ENCODE measurements at regions not wholly inside any gene's neighbourhood (a gene's known extent, or its start where the extent isn't known, plus 50 kb on each side); places are given as distances from the start of the nearest gene placed in this dataset.

GRCh38 chr20:57038608-57039440, 227.6 kb downstream of the BMP7 start:
- H3K9me3 ChIP-seq (ENCODE audit: control insufficient read depth in 2 of 2, low read length in 2 of 2), result peaks cover 0 to 5% of the 10 kb centered on the region in 2 donors
- H3K36me3 ChIP-seq (ENCODE audit: control insufficient read depth in 2 of 2, insufficient read depth in 2 of 2, low read length in 2 of 2), result no peaks in the 10 kb centered on the region
- H3K4me1 ChIP-seq (ENCODE audit: control insufficient read depth, insufficient read depth, low read length), result peaks cover 14% of the 10 kb centered on the region
- peaks cover 3 to 4% of the 10 kb centered on the region in 2 donors for H3K27me3 ChIP-seq (ENCODE audit: control insufficient read depth in 1 of 2, insufficient read depth in 2 of 2, low read length in 2 of 2)
- H3K27ac ChIP-seq (ENCODE audit: low read length), result no peak overlapping the region
- H3K9ac ChIP-seq (ENCODE audit: low read length in 2 of 2), result no peak overlapping the region
- no peak overlapping the region for H3K4me3 ChIP-seq (ENCODE audit: low read length in 2 of 2)

DNA sequence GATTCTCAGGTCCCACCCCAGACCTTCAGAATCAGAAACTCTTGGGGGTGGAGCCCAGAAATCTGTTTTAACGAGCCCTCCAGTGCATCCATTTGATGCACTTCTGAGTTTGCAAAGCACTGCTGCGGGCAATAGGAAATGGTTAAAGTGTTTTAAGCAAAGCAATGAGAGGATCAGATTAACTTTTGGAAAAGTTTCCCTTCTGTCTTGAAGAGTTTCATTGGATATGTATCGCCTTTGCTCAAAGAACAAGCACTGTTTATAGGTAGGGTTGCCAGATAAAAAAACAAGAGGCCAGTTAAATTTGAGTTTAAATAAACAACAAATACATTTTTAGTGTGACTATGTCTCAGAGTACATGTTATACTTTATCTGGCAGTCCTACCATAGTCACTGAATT, 226.0 kb downstream of the BMP7 start:
- H3K9me3 ChIP-seq (ENCODE audit: control insufficient read depth in 2 of 2, low read length in 2 of 2), result no peaks in the 10 kb centered on the region
- H3K4me1 ChIP-seq (ENCODE audit: control insufficient read depth, insufficient read depth, low read length), result peaks cover 14% of the 10 kb centered on the region
- H3K9ac ChIP-seq (ENCODE audit: low read length in 2 of 2), result no peak overlapping the region
- H3K4me3 ChIP-seq (ENCODE audit: low read length in 2 of 2), result no peak overlapping the region
- H3K27ac ChIP-seq (ENCODE audit: low read length), result no peak overlapping the region
- no peaks in the 10 kb centered on the region for H3K36me3 ChIP-seq (ENCODE audit: control insufficient read depth in 2 of 2, insufficient read depth in 2 of 2, low read length in 2 of 2)
- H3K27me3 ChIP-seq (ENCODE audit: control insufficient read depth in 1 of 2, insufficient read depth in 2 of 2, low read length in 2 of 2), result peaks cover 0 to 5% of the 10 kb centered on the region in 2 donors

DNA sequence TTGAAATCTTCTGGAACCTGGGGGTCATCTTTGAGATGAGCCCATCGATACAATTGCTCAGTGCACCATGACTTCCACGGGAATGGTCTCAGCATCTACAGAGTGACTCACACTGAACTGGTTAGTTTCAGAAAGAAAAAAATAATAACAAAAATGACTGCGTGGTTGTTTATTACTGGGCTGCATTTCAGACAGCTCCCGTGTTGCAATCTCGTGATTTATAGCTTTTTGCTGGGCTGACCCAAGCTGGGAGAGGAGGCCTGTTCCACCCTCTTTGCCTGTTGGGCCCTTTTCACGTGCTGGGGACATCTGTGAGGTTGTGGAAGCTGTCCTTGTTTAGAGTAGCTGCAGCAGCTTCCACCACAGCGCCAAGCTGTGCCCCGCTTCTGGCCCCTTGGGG, 225.5 kb downstream of the BMP7 start:
- H3K27me3 ChIP-seq (ENCODE audit: control insufficient read depth in 1 of 2, insufficient read depth in 2 of 2, low read length in 2 of 2), result peaks cover 0 to 5% of the 10 kb centered on the region in 2 donors
- no peaks in the 10 kb centered on the region for H3K36me3 ChIP-seq (ENCODE audit: control insufficient read depth in 2 of 2, insufficient read depth in 2 of 2, low read length in 2 of 2)
- no peak overlapping the region for H3K9ac ChIP-seq (ENCODE audit: low read length in 2 of 2)
- H3K27ac ChIP-seq (ENCODE audit: low read length), result no peak overlapping the region
- peaks cover 14% of the 10 kb centered on the region for H3K4me1 ChIP-seq (ENCODE audit: control insufficient read depth, insufficient read depth, low read length)
- no peaks in the 10 kb centered on the region for H3K9me3 ChIP-seq (ENCODE audit: control insufficient read depth in 2 of 2, low read length in 2 of 2)
- H3K4me3 ChIP-seq (ENCODE audit: low read length in 2 of 2), result no peak overlapping the region

- Histone ChIP-seq H3K27ac (ENCODE audit: low read length) (no peak overlapping the region), H3K9me3 (ENCODE audit: control insufficient read depth in 2 of 2, low read length in 2 of 2) (no peaks in the 10 kb centered on the region), H3K36me3 (ENCODE audit: control insufficient read depth in 2 of 2, insufficient read depth in 2 of 2, low read length in 2 of 2) (no peaks in the 10 kb centered on the region), H3K9ac (ENCODE audit: low read length in 2 of 2) (no peak overlapping the region), H3K4me3 (ENCODE audit: low read length in 2 of 2) (no peak overlapping the region), H3K4me1 (ENCODE audit: control insufficient read depth, insufficient read depth, low read length) (peaks cover 14% of the 10 kb centered on the region), H3K27me3 (ENCODE audit: control insufficient read depth in 1 of 2, insufficient read depth in 2 of 2, low read length in 2 of 2) (peaks cover 0 to 5% of the 10 kb centered on the region in 2 donors)
Measured at GRCh38 chr20:57043091-57043490, 223.3 kb downstream of the BMP7 start.

DNA sequence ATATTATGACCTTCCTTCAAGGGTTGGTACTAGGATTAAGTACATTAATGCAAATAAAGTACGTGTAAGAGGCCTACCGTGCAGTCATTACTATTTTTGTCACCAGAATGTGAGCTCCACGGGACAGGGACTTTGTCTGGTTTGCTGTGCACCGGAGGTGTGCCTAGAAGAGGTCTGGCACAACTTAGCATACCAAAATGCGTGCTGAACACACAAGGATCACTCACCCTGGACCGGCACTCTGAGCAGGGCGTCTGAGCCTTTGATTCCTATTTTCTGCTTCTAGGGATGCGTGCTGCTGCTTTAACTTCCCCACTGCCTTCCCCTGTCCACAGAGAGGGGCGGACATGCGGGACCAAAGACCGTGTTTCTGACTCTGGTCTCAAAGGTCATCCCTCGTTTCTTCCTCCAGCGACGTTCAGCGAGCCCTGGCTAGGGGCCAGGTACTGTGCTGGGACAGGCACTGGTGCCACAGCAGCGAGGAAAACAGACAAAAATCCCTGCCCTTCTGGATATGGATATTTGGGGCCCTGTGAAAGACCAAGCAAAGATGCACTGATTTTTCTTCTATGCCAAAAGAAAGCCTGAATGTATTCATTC, 222.7 kb downstream of the BMP7 start:
- Histone ChIP-seq H3K27ac (ENCODE audit: low read length) (no peak overlapping the region), H3K36me3 (ENCODE audit: control insufficient read depth in 2 of 2, insufficient read depth in 2 of 2, low read length in 2 of 2) (no peaks in the 10 kb centered on the region), H3K4me1 (ENCODE audit: control insufficient read depth, insufficient read depth, low read length) (peaks cover 14% of the 10 kb centered on the region), H3K9ac (ENCODE audit: low read length in 2 of 2) (no peak overlapping the region), H3K4me3 (ENCODE audit: low read length in 2 of 2) (no peak overlapping the region), H3K9me3 (ENCODE audit: control insufficient read depth in 2 of 2, low read length in 2 of 2) (no peaks in the 10 kb centered on the region), H3K27me3 (ENCODE audit: control insufficient read depth in 1 of 2, insufficient read depth in 2 of 2, low read length in 2 of 2) (peaks cover 0 to 5% of the 10 kb centered on the region in 2 donors)

- Histone ChIP-seq H3K9me3 (ENCODE audit: control insufficient read depth in 2 of 2, low read length in 2 of 2) (no peaks in the 10 kb centered on the region), H3K27ac (ENCODE audit: low read length) (no peak overlapping the region), H3K27me3 (ENCODE audit: control insufficient read depth in 1 of 2, insufficient read depth in 2 of 2, low read length in 2 of 2) (peaks cover 0 to 5% of the 10 kb centered on the region in 2 donors), H3K4me1 (ENCODE audit: control insufficient read depth, insufficient read depth, low read length) (no peaks in the 10 kb centered on the region), H3K9ac (ENCODE audit: low read length in 2 of 2) (no peak overlapping the region), H3K36me3 (ENCODE audit: control insufficient read depth in 2 of 2, insufficient read depth in 2 of 2, low read length in 2 of 2) (no peaks in the 10 kb centered on the region), H3K4me3 (ENCODE audit: low read length in 2 of 2) (no peak overlapping the region)
Measured at GRCh38 chr20:57047281-57048026, 219.0 kb downstream of the BMP7 start.

GRCh38 chr20:57048027-57048869, 218.2 kb downstream of the BMP7 start:
- H3K4me3 ChIP-seq (ENCODE audit: low read length in 2 of 2), result no peak overlapping the region
- no peak overlapping the region for H3K27ac ChIP-seq (ENCODE audit: low read length)
- peaks cover 0 to 5% of the 10 kb centered on the region in 2 donors for H3K27me3 ChIP-seq (ENCODE audit: control insufficient read depth in 1 of 2, insufficient read depth in 2 of 2, low read length in 2 of 2)
- H3K4me1 ChIP-seq (ENCODE audit: control insufficient read depth, insufficient read depth, low read length), result no peaks in the 10 kb centered on the region
- H3K36me3 ChIP-seq (ENCODE audit: control insufficient read depth in 2 of 2, insufficient read depth in 2 of 2, low read length in 2 of 2), result no peaks in the 10 kb centered on the region
- H3K9ac ChIP-seq (ENCODE audit: low read length in 2 of 2), result no peak overlapping the region
- H3K9me3 ChIP-seq (ENCODE audit: control insufficient read depth in 2 of 2, low read length in 2 of 2), result peaks cover 0 to 3% of the 10 kb centered on the region in 2 donors

- H3K27ac ChIP-seq (ENCODE audit: low read length), result no peak overlapping the region
- no peaks in the 10 kb centered on the region for H3K36me3 ChIP-seq (ENCODE audit: control insufficient read depth in 2 of 2, insufficient read depth in 2 of 2, low read length in 2 of 2)
- H3K4me3 ChIP-seq (ENCODE audit: low read length in 2 of 2), result no peak overlapping the region
- H3K9me3 ChIP-seq (ENCODE audit: control insufficient read depth in 2 of 2, low read length in 2 of 2), result peaks cover 0 to 3% of the 10 kb centered on the region in 2 donors
- H3K9ac ChIP-seq (ENCODE audit: low read length in 2 of 2), result no peak overlapping the region
- peaks cover 0 to 7% of the 10 kb centered on the region in 2 donors for H3K27me3 ChIP-seq (ENCODE audit: control insufficient read depth in 1 of 2, insufficient read depth in 2 of 2, low read length in 2 of 2)
- H3K4me1 ChIP-seq (ENCODE audit: control insufficient read depth, insufficient read depth, low read length), result no peaks in the 10 kb centered on the region
Measured at GRCh38 chr20:57049296-57049695, 217.1 kb downstream of the BMP7 start.

DNA sequence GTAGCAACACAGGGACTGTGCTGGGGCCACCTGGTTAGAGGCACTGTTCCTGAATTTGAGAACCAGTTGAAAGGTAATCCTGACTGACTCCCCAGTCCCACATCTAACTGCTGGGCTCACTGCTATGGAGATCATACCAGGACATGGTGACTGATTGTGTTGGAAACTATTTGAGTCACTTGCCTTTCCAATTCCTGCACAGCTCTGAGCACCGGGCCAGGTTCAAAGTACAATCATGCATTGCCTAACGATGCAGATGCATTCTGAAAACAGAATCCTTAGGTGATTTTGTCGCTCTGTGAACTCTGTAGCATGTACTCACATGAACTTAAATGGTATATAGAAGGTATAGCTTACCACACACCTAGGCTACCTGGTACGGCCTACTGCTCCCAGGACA, 215.3 kb downstream of the BMP7 start:
- Histone ChIP-seq H3K27ac (ENCODE audit: low read length) (no peak overlapping the region), H3K36me3 (ENCODE audit: control insufficient read depth in 2 of 2, insufficient read depth in 2 of 2, low read length in 2 of 2) (no peaks in the 10 kb centered on the region), H3K4me3 (ENCODE audit: low read length in 2 of 2) (no peak overlapping the region), H3K9me3 (ENCODE audit: control insufficient read depth in 2 of 2, low read length in 2 of 2) (peaks cover 0 to 3% of the 10 kb centered on the region in 2 donors), H3K4me1 (ENCODE audit: control insufficient read depth, insufficient read depth, low read length) (no peaks in the 10 kb centered on the region), H3K27me3 (ENCODE audit: control insufficient read depth in 1 of 2, insufficient read depth in 2 of 2, low read length in 2 of 2) (peaks cover 0 to 2% of the 10 kb centered on the region in 2 donors), H3K9ac (ENCODE audit: low read length in 2 of 2) (no peak overlapping the region)

DNA sequence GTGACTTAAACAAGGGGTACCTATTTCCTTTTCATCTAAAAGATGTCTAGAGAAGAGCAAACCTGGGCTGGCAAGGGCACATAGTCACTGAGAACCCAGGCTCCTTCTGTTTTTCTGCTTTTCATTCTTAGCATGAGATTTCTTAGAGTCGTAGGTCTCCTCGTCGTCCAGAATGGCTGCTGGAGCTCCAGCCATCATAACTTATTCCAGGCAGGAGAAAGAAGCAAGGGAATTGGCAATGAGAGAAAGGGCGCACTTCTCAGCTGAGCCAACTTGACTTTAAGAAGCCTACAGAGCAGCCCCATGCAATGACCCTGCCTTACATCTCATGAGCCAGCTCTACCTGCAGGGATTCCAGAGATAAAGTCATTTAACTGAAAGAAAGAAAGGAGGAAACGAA, 213.4 kb downstream of the BMP7 start:
- Histone ChIP-seq H3K4me3 (ENCODE audit: low read length in 2 of 2) (no peak overlapping the region), H3K27ac (ENCODE audit: low read length) (no peak overlapping the region), H3K9me3 (ENCODE audit: control insufficient read depth in 2 of 2, low read length in 2 of 2) (peaks cover 0 to 3% of the 10 kb centered on the region in 2 donors), H3K36me3 (ENCODE audit: control insufficient read depth in 2 of 2, insufficient read depth in 2 of 2, low read length in 2 of 2) (no peaks in the 10 kb centered on the region), H3K4me1 (ENCODE audit: control insufficient read depth, insufficient read depth, low read length) (no peaks in the 10 kb centered on the region), H3K27me3 (ENCODE audit: control insufficient read depth in 1 of 2, insufficient read depth in 2 of 2, low read length in 2 of 2) (peaks cover 0 to 2% of the 10 kb centered on the region in 2 donors), H3K9ac (ENCODE audit: low read length in 2 of 2) (no peak overlapping the region)
